ENCODE measurements at regions not wholly inside any gene's neighbourhood (a gene's known extent, or its start where the extent isn't known, plus 50 kb on each side); places are given as distances from the start of the nearest gene placed in this dataset.
"Not testable (repeated sequence)": the region's sequence is repeated elsewhere in the genome, so short reads cannot be mapped to it uniquely, and the experiment has no call there.

GRCh38 chr22:16446755-16447440, 145.7 kb downstream of the CCT8L2 start:
- not testable (repeated sequence) for TF ChIP-seq CTCF (IDR thresholded peaks at IDR 0.05 in 2 of 3, conservative IDR thresholded peaks at IDR 0.05 in 1 of 3; ENCODE audit: control insufficient read depth in 2 of 3, extremely low read depth in 1 of 3, insufficient read depth in 1 of 3, low read depth in 3 of 3, low read length in 3 of 3); EZH2 (IDR thresholded peaks at IDR 0.05; ENCODE audit: borderline replicate concordance, control insufficient read depth, low read depth, low read length); POLR2AphosphoS5 (IDR thresholded peaks at IDR 0.05; ENCODE audit: low read length)

Measured in GM12878 (cell line).